GM12891 (cell line): ENCODE measurements at regions not wholly inside any gene's neighbourhood (a gene's known extent, or its start where the extent isn't known, plus 50 kb on each side); places are given as distances from the start of the nearest gene placed in this dataset.

Source experiments
- DNase-seq: peaks from one replicate; pipeline ENCODE4 v3.0.0; 2011; ENCODE audit warnings: low spot score; ENCODE audit not compliant: insufficient read length
- FAIRE-seq: peaks from 2 replicates; lab custom pipeline; 2011; peaks lifted over from hg19 to GRCh38; lab: Jason Lieb, UNC
- PAX5 ChIP-seq: IDR thresholded peaks from 2 replicates; pipeline ENCODE4 v1.6.1; 2011; ENCODE audit warnings: low read length, moderate library complexity, mild to moderate bottlenecking; ENCODE audit not compliant: insufficient read depth, severe bottlenecking
- POLR2A ChIP-seq: IDR thresholded peaks from 2 replicates; pipeline ENCODE4 v1.6.1; 2011; ENCODE audit warnings: low read depth, low read length, control low read depth
- POLR2AphosphoS5 ChIP-seq: IDR thresholded peaks from 2 replicates; pipeline ENCODE4 v1.6.1; 2011; ENCODE audit warnings: low read depth, low read length, control low read depth
- POU2F2 ChIP-seq: IDR thresholded peaks from 2 replicates; pipeline ENCODE4 v1.6.1; 2011; ENCODE audit warnings: low read depth, mild to moderate bottlenecking, control low read depth, low read length, moderate library complexity
- SPI1 ChIP-seq: IDR thresholded peaks from 2 replicates; pipeline ENCODE4 v1.6.1; 2011; ENCODE audit warnings: low read depth, low read length, control low read depth
- TAF1 ChIP-seq: IDR thresholded peaks from 2 replicates; pipeline ENCODE4 v1.6.1; 2011; ENCODE audit warnings: low read depth, low read length, control low read depth

DNA sequence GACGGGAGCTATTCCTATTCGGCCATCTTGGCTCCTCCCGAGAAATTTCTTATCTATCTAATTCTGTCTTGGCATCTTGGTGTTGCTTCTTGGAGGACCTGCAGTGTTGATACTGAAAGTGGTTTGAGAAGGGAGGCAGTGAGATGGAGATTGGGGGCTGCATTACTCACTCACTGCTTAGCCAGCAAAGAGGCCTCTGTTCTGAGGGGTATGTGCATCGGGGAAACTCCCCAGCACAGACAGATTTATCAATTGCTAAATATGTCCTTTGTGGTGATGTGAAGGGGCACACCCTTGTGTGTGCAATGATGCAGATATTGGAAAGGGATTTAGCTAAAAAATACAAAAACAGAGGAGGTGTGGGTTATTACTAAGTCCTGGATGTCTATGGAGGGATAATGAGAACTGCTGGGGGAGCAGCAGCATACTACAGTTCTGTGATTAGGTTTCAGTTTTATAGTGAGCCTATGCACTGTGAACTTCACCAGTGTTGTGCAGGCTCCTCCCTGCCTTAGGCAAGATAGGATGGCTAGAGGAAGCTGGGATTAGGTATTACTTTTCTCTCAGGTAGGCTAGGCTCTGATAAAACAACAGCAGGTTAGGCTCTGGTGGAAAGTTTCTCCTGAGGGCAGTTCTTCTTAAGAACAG is 279.0 kb downstream of the HS3ST1 start:
- no peak for DNase-seq
- TF ChIP-seq POLR2AphosphoS5 (no peak), SPI1 (no peak), POU2F2 (no peak), PAX5 (no peak), TAF1 (no peak), POLR2A (no peak)
- FAIRE-seq, result no peak

- DNase-seq, result no peak
- no peak for FAIRE-seq
- TF ChIP-seq POLR2A (no peak), POU2F2 (no peak), TAF1 (no peak), PAX5 (no peak), POLR2AphosphoS5 (no peak), SPI1 (no peak)
Observed at GRCh38 chr4:11139871-11140270, 288.8 kb downstream of the HS3ST1 start.

DNA sequence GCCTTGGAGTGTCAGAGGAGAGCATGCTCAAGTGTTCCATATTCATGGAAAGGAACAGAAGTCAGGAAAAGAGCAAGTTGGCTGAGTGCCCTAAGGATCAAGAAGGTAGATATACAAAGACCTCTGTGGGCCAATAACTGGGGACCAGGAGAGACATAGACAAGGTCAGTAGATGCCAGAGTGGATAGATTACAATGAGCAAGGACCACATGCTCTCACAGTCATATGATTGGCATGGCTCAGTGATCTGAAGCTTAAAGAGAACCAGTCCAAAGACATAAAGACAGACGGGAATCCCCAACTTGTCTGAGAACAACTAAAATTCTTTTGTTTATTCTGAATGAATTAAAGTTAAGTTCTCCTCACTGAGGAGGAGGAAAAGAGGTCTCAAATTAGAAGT is 289.7 kb downstream of the HS3ST1 start:
- TF ChIP-seq PAX5, result no peak
- TF ChIP-seq SPI1, result no peak
- no peak for TF ChIP-seq TAF1
- no peak for TF ChIP-seq POLR2AphosphoS5
- TF ChIP-seq POU2F2, result no peak
- no peak for TF ChIP-seq POLR2A
- no peak for DNase-seq
- no peak for FAIRE-seq

- TF ChIP-seq SPI1, result no peak
- no peak for TF ChIP-seq POLR2A
- TF ChIP-seq POU2F2, result no peak
- TF ChIP-seq PAX5, result no peak
- TF ChIP-seq TAF1, result no peak
- TF ChIP-seq POLR2AphosphoS5, result no peak
- FAIRE-seq (no peak), DNase-seq (no peak)
Observed at GRCh38 chr4:11134705-11135104, 294.0 kb downstream of the HS3ST1 start.

GRCh38 chr4:11133868-11134267 is 294.8 kb downstream of the HS3ST1 start:
- DNase-seq, result no peak
- TF ChIP-seq PAX5 (no peak), POLR2AphosphoS5 (no peak), SPI1 (no peak), TAF1 (no peak), POLR2A (no peak), POU2F2 (no peak)
- FAIRE-seq, result no peak

DNA sequence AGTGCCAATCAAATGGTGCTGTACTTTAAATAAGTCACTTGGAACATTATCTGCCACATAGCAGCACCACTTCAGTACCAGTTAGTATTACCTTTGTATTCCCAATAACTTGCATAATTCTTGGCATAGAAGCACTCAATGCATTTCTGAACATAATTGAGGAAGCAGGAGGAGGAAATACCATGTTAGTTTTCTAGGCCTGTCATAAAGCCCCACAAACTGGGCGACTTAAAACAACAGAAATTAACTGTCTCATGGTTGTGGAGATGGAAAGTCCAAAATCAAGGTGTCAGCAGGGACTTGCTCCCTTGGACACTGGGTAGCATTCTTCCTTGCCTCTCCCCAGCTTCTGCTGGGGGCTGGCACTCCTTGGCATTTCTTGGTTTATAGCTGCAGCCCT is 296.2 kb downstream of the HS3ST1 start:
- no peak for TF ChIP-seq SPI1
- no peak for TF ChIP-seq POLR2AphosphoS5
- FAIRE-seq, result no peak
- no peak for DNase-seq

DNA sequence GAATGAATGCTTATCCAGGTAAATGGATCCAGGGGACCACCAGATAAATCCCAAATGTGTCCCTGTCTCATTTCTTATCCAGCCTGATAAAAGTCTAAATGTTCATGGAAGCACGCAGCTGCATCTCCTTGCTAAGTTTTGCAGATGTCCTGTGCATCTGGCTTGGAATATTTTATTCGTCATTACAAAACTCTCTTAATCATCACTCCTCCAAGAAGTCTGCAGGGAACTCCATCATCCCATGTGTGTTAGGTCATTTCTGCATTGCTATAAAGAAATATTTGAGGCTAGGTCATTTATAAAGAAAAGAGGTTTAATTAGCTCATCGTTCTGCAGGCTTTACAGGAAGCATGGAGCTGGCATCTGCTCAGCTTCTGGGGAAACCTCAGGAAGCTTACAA is 297.2 kb downstream of the HS3ST1 start:
- DNase-seq (no peak), FAIRE-seq (no peak)
- no peak for TF ChIP-seq SPI1

- no peak for DNase-seq
- TF ChIP-seq POLR2A, result no peak
- TF ChIP-seq SPI1, result no peak
- TF ChIP-seq TAF1, result no peak
- FAIRE-seq, result no peak
Observed at GRCh38 chr4:11130195-11130970, 298.3 kb downstream of the HS3ST1 start.

DNA sequence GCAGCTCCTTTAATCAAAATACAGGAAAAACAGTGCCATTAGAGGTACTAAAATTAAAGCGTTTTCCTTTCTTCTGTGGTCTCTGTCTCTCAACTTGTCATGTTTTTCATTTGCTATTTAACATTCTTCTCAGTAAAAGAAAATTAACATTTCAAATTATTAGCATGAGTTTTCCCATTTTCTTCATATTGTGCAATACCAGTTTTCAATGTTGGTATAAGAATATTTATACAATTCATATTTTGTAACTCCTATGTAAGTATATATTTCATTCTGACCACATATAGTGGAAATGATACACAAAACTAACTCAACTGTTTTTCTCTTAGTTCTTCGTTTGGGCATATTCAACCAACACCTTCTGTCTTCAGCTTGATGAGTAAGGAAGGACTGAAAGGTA is 308.3 kb downstream of the HS3ST1 start:
- FAIRE-seq (no peak), DNase-seq (no peak)
- no peak for TF ChIP-seq PAX5
- no peak for TF ChIP-seq POLR2AphosphoS5
- TF ChIP-seq TAF1, result no peak
- TF ChIP-seq POU2F2, result no peak

DNA sequence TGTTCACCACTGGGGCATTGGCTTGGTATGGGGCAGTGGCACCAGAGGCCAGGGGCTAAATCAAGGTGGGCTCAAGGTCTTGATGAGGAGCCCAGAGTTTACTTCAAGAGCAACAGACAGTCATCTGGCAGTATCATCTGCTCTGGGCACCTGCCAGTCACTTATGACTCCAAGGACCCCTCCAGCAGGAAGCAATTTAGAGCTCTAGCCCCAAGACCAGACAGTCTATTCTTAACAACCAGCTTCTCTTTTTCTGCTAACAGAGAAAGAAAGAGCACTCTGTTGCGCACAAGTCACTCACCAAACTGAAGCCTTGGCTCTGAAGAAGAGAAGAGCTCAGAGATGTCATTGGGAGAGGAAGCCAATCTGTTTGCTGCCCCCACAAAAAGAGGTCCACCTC is 309.2 kb downstream of the HS3ST1 start:
- FAIRE-seq, result no peak
- DNase-seq, result no peak
- TF ChIP-seq POLR2AphosphoS5, result no peak
- TF ChIP-seq POLR2A, result no peak
- no peak for TF ChIP-seq PAX5
- TF ChIP-seq TAF1, result no peak
- TF ChIP-seq POU2F2, result no peak
- TF ChIP-seq SPI1, result no peak
